ENCODE measurements at regions not wholly inside any gene's neighbourhood (a gene's known extent, or its start where the extent isn't known, plus 50 kb on each side); places are given as distances from the start of the nearest gene placed in this dataset.

DNA sequence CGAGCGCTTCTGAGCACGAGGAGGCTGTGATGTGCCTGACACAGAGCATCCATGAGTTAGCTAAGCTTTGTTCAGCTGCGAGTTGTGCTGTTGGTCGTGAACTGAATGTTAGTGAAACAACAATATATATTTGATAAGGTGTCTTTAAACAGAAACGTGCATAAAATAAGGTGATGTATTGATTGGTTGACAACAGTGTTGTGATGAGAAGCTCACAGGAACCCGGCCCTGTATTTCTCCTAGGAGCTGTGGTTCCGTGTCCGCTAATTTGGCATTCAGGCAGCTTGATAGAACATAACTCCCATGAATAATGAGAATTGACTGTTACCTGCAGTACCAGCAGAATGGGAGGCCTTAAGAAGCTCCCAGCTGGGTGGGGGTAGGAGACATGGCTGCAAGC lies 146.4 kb upstream of the MYCN start:
- TF ChIP-seq POLR2A (IDR thresholded peaks at IDR 0.05; ENCODE audit: low read depth, low read length) (no peak), POLR2AphosphoS5 (IDR thresholded peaks at IDR 0.05; ENCODE audit: low read depth, low read length) (no peak), TAF1 (IDR thresholded peaks at IDR 0.05; ENCODE audit: borderline replicate concordance, low read depth, low read length) (no peak)

Data from GM12892 (cell line).